SK-N-MC (cell line): ENCODE measurements at regions not wholly inside any gene's neighbourhood (a gene's known extent, or its start where the extent isn't known, plus 50 kb on each side); places are given as distances from the start of the nearest gene placed in this dataset.

Experiments used
- DNase-seq: peaks from one replicate; pipeline ENCODE4 v3.0.0-alpha.2; 2011; ENCODE audit warnings: low read depth, low spot score
- H3K27ac ChIP-seq: fragments of 200-600 bp; sonication (generic); 2 replicates; pipeline ENCODE4 v1.5.1; 2016; ENCODE audit warnings: mixed run types
- H3K36me3 ChIP-seq: fragments of 200-600 bp; sonication (generic); 2 replicates; pipeline ENCODE4 v1.6.1; 2017; ENCODE audit warnings: antibody characterized with exemption, low read length, mixed read lengths; ENCODE audit not compliant: insufficient read depth
- H3K4me3 ChIP-seq: fragments of 200-600 bp; sonication (generic); 2 replicates; pipeline ENCODE4 v1.5.1; 2016
- H3K9ac ChIP-seq: fragments of 200-600 bp; sonication (generic); 2 replicates; pipeline ENCODE4 v1.8.0; 2017; ENCODE audit warnings: mixed run types, mixed read lengths; ENCODE audit not compliant: insufficient read length
- H3K9me3 ChIP-seq: fragments of 200-600 bp; sonication (generic); 2 replicates; pipeline ENCODE4 v1.6.1; 2017; ENCODE audit warnings: low read depth, mild to moderate bottlenecking, antibody characterized with exemption, low read length, moderate library complexity, mixed read lengths
- EZH2 ChIP-seq: fragments of 200-600 bp; sonication (generic); IDR thresholded peaks from one replicate; pipeline ENCODE4 v1.6.1; 2017; ENCODE audit warnings: antibody characterized with exemption
- FOXP2 ChIP-seq: optimal IDR thresholded peaks from 2 replicates; pipeline ENCODE3; 2011; ENCODE audit warnings: mild to moderate bottlenecking, moderate library complexity; ENCODE audit not compliant: insufficient read depth; ENCODE audit errors: extremely low read length, control extremely low read depth
- POLR2AphosphoS5 ChIP-seq: IDR thresholded peaks from 2 replicates; pipeline ENCODE4 v1.6.1; 2012; ENCODE audit warnings: mild to moderate bottlenecking, low read depth, low read length, borderline replicate concordance

DNA sequence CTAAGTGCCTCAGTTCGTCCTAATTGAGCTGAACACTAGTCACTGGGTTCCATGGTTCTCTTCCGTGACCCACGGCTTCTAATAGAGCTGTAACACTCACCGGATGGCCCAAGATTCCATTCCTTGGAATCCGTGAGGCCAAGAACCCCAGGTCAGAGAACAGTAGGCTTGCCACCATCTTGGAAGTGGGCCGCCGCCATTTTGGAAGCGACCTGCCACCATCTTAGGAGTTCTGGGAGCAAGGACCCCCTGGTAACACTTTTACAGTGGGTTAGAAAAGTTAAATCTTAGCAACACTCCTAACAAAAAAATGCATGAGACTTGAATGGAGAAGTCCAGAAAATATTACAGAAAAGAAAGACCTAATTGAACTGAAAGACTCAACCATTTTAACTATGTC, 84.5 kb downstream of the TMEM18 start:
- H3K9me3 ChIP-seq, result no peaks in the 10 kb centered on the region
- no peak overlapping the region for H3K9ac ChIP-seq
- no peak for DNase-seq
- H3K27ac ChIP-seq, result no peak overlapping the region
- TF ChIP-seq POLR2AphosphoS5, result no peak
- TF ChIP-seq EZH2, result no peak
- no peak for TF ChIP-seq FOXP2
- H3K36me3 ChIP-seq, result no peaks in the 10 kb centered on the region
- H3K4me3 ChIP-seq, result no peak overlapping the region

DNA sequence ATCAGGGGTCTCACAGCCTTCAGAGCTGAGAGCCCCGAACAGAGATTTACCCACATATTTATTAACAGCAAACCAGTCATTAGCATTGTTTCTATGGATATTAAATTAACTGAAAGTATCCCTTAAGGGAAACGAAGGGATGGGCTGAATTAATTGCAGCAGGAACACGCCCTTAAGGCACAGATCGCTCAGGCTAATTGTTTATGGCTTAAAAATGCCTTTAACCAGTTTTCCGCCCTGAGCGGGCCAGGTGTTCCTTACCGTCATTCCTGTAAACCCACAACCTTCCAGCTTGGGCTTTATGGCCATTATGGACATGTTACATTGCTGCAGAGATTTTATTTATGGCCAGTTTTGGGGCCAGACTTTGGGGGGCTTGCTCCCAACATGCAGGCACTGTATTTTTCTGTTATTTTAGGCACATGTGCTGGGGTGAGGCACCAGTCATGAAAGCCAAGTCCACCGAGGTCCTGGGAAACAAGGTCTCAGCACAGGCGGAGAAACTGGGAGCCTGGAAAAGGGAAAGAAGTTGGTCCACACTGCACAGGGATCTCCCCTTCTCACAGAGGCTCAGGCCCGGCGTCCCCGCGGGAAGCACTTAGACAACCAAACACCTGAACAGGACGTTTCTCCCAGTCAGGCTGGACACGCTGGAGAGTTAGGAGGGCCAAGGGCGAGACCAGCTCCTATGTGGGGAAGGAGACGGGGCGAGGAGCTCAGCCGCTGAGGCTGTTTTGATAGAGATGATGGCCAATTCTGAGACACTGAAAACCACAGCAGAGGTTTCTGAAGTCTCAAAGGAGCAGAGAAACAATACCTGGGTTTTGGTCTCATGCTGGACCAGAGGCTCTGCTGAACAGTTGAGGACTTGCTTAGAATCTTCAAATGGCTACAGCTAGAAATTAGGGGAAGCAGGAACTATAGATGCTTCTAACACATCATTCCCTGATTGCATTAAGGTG, 86.7 kb downstream of the TMEM18 start:
- Histone ChIP-seq H3K4me3 (no peak overlapping the region), H3K36me3 (no peaks in the 10 kb centered on the region), H3K27ac (no peak overlapping the region), H3K9me3 (no peaks in the 10 kb centered on the region), H3K9ac (no peak overlapping the region)
- DNase-seq, result no peak
- TF ChIP-seq POLR2AphosphoS5 (no peak), FOXP2 (no peak), EZH2 (no peak)

DNA sequence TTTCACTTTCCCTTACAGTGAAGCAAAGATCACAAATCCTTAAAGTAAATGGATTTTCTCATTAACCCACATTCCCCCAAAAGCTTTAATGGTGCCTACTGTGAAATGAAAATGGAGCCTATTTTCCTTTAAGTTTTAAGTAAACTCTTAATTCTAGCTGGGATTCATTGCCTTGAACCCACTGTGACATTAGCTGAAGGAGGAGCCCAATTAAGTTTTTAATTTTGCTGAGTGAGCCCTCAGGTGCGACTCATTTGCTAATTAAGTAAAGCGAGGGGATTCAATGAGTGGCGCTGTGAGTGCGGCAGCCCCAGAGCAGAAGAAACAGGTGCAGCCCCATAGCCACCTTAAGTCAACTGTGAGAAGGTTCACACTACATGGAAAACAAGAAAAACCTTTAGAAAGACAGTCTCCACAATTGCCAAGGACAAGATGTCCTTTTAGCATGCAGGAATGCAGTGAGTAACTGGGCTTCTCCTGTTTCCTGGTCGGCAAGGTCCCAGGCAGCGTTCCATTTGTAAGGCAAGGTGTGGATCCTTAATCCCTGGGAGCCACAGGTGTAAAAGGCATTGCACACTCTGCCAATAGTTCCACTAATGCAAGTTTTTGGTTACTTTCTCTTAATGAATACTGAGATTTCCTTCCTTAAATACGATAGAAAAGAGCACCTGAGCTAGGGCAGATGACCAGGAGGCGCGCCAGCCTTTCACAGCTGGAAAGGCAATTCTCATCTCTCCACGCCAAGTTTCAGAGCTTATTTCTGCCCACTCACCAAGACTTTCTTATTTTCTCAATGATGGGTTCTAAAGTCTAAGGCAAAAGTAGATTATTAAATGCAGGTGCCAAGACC, 87.7 kb downstream of the TMEM18 start:
- Histone ChIP-seq H3K4me3 (no peak overlapping the region), H3K27ac (no peak overlapping the region), H3K36me3 (no peaks in the 10 kb centered on the region), H3K9ac (no peak overlapping the region), H3K9me3 (no peaks in the 10 kb centered on the region)
- no peak for DNase-seq
- TF ChIP-seq EZH2 (no peak), FOXP2 (no peak), POLR2AphosphoS5 (no peak)

- Histone ChIP-seq H3K9ac (no peak overlapping the region), H3K4me3 (no peak overlapping the region), H3K36me3 (no peaks in the 10 kb centered on the region), H3K9me3 (no peaks in the 10 kb centered on the region), H3K27ac (no peak overlapping the region)
- TF ChIP-seq EZH2 (no peak), FOXP2 (no peak), POLR2AphosphoS5 (no peak)
- DNase-seq, result no peak
Observed at GRCh38 chr2:588074-588645, 89.0 kb downstream of the TMEM18 start.

- no peak for DNase-seq
- TF ChIP-seq EZH2 (no peak), FOXP2 (no peak), POLR2AphosphoS5 (no peak)
- Histone ChIP-seq H3K9me3 (no peaks in the 10 kb centered on the region), H3K36me3 (no peaks in the 10 kb centered on the region), H3K27ac (no peak overlapping the region), H3K4me3 (no peak overlapping the region), H3K9ac (no peak overlapping the region)
Observed at GRCh38 chr2:587087-587960, 89.9 kb downstream of the TMEM18 start.

- H3K27ac ChIP-seq, result no peak overlapping the region
- TF ChIP-seq FOXP2 (no peak), POLR2AphosphoS5 (no peak), EZH2 (no peak)
Observed at GRCh38 chr2:586641-587076, 90.5 kb downstream of the TMEM18 start.

DNA sequence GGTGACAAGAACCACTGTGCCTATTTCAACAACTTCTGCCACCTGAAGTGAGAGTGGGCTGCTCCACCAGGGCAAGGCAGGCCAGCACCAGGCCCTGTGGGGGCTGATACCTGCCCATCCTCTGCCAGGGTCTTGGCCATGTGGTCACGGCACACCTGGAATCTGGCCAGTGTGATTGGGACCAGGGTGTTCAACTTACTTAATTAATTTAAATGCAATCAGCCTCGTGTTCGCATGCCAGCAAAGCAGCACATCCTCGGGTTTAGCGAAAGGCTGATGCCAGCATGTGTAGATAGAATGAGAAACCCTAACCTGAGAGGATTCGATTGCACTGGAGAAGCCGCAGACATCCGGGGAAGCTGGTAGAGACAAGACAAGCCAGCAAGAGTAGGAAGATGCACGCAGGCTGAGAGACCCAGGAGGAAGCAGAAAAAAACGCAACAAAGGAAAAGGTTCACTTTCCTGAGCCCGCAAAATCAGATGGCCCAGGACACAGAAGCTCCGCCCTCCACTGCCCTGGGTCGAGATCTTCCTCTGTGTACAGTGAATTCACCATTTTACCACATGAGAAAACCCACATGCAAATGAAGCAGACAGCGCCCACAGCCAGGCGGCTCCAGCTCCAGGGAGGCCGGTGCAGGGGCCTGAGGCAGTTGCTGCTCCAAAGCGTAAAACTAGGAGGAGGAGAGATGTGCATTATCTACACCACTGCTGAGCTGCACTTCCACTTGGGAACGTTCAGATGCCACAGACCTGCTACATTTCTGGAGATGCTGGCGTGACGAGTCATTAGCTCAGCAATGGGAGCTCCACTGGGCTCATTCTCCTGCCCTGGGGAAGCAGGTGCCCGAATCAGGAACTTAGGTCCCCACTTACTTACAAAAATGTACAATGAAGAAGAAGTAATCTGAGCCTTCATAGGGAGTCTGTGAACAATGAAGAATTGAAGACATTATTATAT, 92.1 kb downstream of the TMEM18 start:
- Histone ChIP-seq H3K9ac (no peak overlapping the region), H3K4me3 (no peak overlapping the region; the same call in 1 of the 2 replicates), H3K36me3 (no peaks in the 10 kb centered on the region), H3K9me3 (no peaks in the 10 kb centered on the region), H3K27ac (no peak overlapping the region)
- TF ChIP-seq FOXP2 (no peak), POLR2AphosphoS5 (no peak), EZH2 (no peak)
- DNase-seq, result no peak

More at GRCh38 chr2:586641-587076, 90.5 kb downstream of the TMEM18 start:
- DNase-seq, result no peak
- H3K9ac ChIP-seq, result no peak overlapping the region
- H3K4me3 ChIP-seq, result no peak overlapping the region
- H3K9me3 ChIP-seq, result no peaks in the 10 kb centered on the region
- no peaks in the 10 kb centered on the region for H3K36me3 ChIP-seq
